H1 (cell line): ENCODE measurements at regions not wholly inside any gene's neighbourhood (a gene's known extent, or its start where the extent isn't known, plus 50 kb on each side); places are given as distances from the start of the nearest gene placed in this dataset.
A peak's percentile ranks its signal among the peaks of the same experiment; 100 is the strongest.

ENCODE experiments used
- CTCF ChIA-PET: fragments of 300-600 bp; sonication (Branson Sonifier 250); formaldehyde crosslinking; loops from one replicate; lab custom pipeline; 2021; ENCODE audit not compliant: partially characterized antibody; lab: Charles Lee
- POLR2A ChIA-PET: fragments of 300-600 bp; sonication (Branson Sonifier 250); formaldehyde crosslinking; loops from one replicate; lab custom pipeline; 2021; ENCODE audit warnings: inconsistent platforms; ENCODE audit not compliant: partially characterized antibody; lab: Charles Lee
- DNase-seq, 2 experiments: peaks; one replicate each; pipeline versions ENCODE4 v3.0.0 to v3.0.0-alpha.2; 2010 to 2022; ENCODE audit warnings: low spot score in 2 of 2, low read depth in 1 of 2, mixed read lengths in 1 of 2
- FAIRE-seq: peaks from 2 replicates; lab custom pipeline; 2011; peaks lifted over from hg19 to GRCh38; lab: Jason Lieb, UNC
- H2AFZ ChIP-seq: 2 replicates; pipeline ENCODE4 v1.8.1; 2012; ENCODE audit warnings: low read length, inconsistent platforms
- H2AK5ac ChIP-seq: 2 replicates; pipeline ENCODE4 v1.6.1; 2013; ENCODE audit warnings: low read depth, low read length
- H2BK120ac ChIP-seq: replicated peaks from 2 replicates; pipeline ENCODE3; 2013; ENCODE audit warnings: low read depth, low read length, inconsistent platforms
- H2BK12ac ChIP-seq: 2 replicates; pipeline ENCODE4 v1.6.1; 2013; ENCODE audit warnings: low read depth, low read length
- H2BK15ac ChIP-seq: 2 replicates; pipeline ENCODE4 v1.6.1; 2013; ENCODE audit warnings: low read length
- H2BK20ac ChIP-seq: 2 replicates; pipeline ENCODE4 v1.6.1; 2013; ENCODE audit warnings: low read length
- H2BK5ac ChIP-seq: 2 replicates; pipeline ENCODE4 v1.6.1; 2013; ENCODE audit warnings: low read depth, low read length
- H3K14ac ChIP-seq: 2 replicates; pipeline ENCODE4 v1.6.1; 2013; ENCODE audit warnings: inconsistent platforms; ENCODE audit not compliant: insufficient read length
- H3K18ac ChIP-seq: 2 replicates; pipeline ENCODE4 v1.6.1; 2013; ENCODE audit warnings: low read length; ENCODE audit errors: extremely low read depth
- H3K23ac ChIP-seq: 2 replicates; pipeline ENCODE4 v1.6.1; 2013; ENCODE audit warnings: inconsistent platforms; ENCODE audit not compliant: insufficient read length
- H3K23me2 ChIP-seq: 2 replicates; pipeline ENCODE4 v1.6.1; 2013; ENCODE audit warnings: low read depth, low read length
- H3K27ac ChIP-seq: 2 replicates; pipeline ENCODE4 v1.6.1; 2011; ENCODE audit warnings: low read depth, low read length, inconsistent platforms
- H3K27me3 ChIP-seq, 4 experiments: replicated peaks in 1 of 4; 1 replicate in 1 of 4; 2 replicates in 3 of 4; pipeline versions ENCODE4 v1.6.1 to v1.8.1; 2011 to 2013; ENCODE audit warnings: low read length in 3 of 4, mild to moderate bottlenecking in 3 of 4, inconsistent platforms in 2 of 4, mixed read lengths in 2 of 4, moderate library complexity in 1 of 4; ENCODE audit not compliant: control insufficient read depth in 3 of 4, insufficient read depth in 3 of 4; ENCODE audit errors: extremely low read depth in 1 of 4
- H3K36me3 ChIP-seq, 4 experiments: 2 replicates each; pipeline versions ENCODE4 v1.6.1 to v1.8.1; 2011 to 2013; ENCODE audit warnings: mild to moderate bottlenecking in 4 of 4, low read length in 3 of 4, moderate library complexity in 2 of 4, control low read depth in 1 of 4, inconsistent platforms in 1 of 4; ENCODE audit not compliant: insufficient read depth in 4 of 4, control insufficient read depth in 2 of 4
- H3K4ac ChIP-seq: replicated peaks from 2 replicates; pipeline ENCODE3; 2013; ENCODE audit warnings: low read length, low read depth, mixed read lengths, inconsistent platforms; ENCODE audit not compliant: insufficient read length
- H3K4me1 ChIP-seq, 4 experiments: replicated peaks in 1 of 4; 1 replicate in 1 of 4; 2 replicates in 3 of 4; pipeline versions ENCODE4 v1.6.1 to v1.8.1; 2011 to 2013; ENCODE audit warnings: low read length in 3 of 4, inconsistent platforms in 2 of 4, mixed read lengths in 1 of 4; ENCODE audit not compliant: insufficient read depth in 4 of 4, control insufficient read depth in 3 of 4
- H3K4me2 ChIP-seq, 2 experiments: 2 replicates each; pipeline versions ENCODE4 v1.6.1 to v1.8.1; 2011 to 2013; ENCODE audit warnings: low read depth in 2 of 2, low read length in 2 of 2, control low read depth in 1 of 2, inconsistent platforms in 1 of 2, mild to moderate bottlenecking in 1 of 2; ENCODE audit not compliant: insufficient read depth in 1 of 2
- H3K4me3 ChIP-seq, 4 experiments: fragments of 200-600, 300-600 bp in 1 of 4; sonication (generic), shearing (Covaris generic), sonication (Bioruptor Twin) in 1 of 4; 2 replicates each; pipeline versions ENCODE4 v1.5.1 to v1.8.1; 2011 to 2016; ENCODE audit warnings: low read length in 4 of 4, low read depth in 3 of 4, control low read depth in 2 of 4, inconsistent platforms in 2 of 4, mild to moderate bottlenecking in 2 of 4, mixed read lengths in 1 of 4, moderate library complexity in 1 of 4; ENCODE audit not compliant: insufficient read depth in 2 of 4; ENCODE audit errors: extremely low read depth in 1 of 4
- H3K56ac ChIP-seq: replicated peaks from 2 replicates; pipeline ENCODE3; 2013; ENCODE audit warnings: low read depth, mild to moderate bottlenecking, mixed read lengths, low read length, inconsistent platforms; ENCODE audit not compliant: insufficient read length
- H3K79me1 ChIP-seq: 2 replicates; pipeline ENCODE4 v1.6.1; 2013; ENCODE audit warnings: low read depth, low read length, control low read depth
- H3K79me2 ChIP-seq, 2 experiments: 2 replicates each; pipeline versions ENCODE4 v1.6.1 to v1.8.1; 2012 to 2013; ENCODE audit warnings: low read length in 2 of 2, mild to moderate bottlenecking in 2 of 2, inconsistent platforms in 1 of 2; ENCODE audit not compliant: insufficient read depth in 2 of 2, control insufficient read depth in 1 of 2
- H3K9ac ChIP-seq, 4 experiments: replicated peaks in 1 of 4; 1 replicate in 1 of 4; 2 replicates in 3 of 4; pipeline versions ENCODE4 v1.6.1 to v1.8.1; 2011 to 2013; ENCODE audit warnings: low read depth in 3 of 4, low read length in 3 of 4, control low read depth in 2 of 4, mild to moderate bottlenecking in 2 of 4, moderate library complexity in 2 of 4, inconsistent platforms in 1 of 4; ENCODE audit errors: extremely low read depth in 1 of 4
- H3K9me3 ChIP-seq, 2 experiments: 2 replicates each; pipeline versions ENCODE4 v1.6.1 to v1.8.1; 2012 to 2013; ENCODE audit warnings: mild to moderate bottlenecking in 2 of 2, moderate library complexity in 2 of 2, control low read depth in 1 of 2, inconsistent platforms in 1 of 2, low read depth in 1 of 2, low read length in 1 of 2, mixed read lengths in 1 of 2; ENCODE audit not compliant: insufficient read depth in 2 of 2
- H4K20me1 ChIP-seq, 2 experiments: replicated peaks in 1 of 2; 2 replicates each; pipeline versions ENCODE3 to v1.8.1; 2011 to 2013; ENCODE audit warnings: inconsistent platforms in 2 of 2, low read length in 2 of 2, mild to moderate bottlenecking in 1 of 2; ENCODE audit not compliant: insufficient read depth in 2 of 2, control insufficient read depth in 1 of 2
- H4K5ac ChIP-seq: 2 replicates; pipeline ENCODE4 v1.6.1; 2013; ENCODE audit warnings: low read length, low read depth, mixed read lengths, inconsistent platforms; ENCODE audit not compliant: insufficient read length
- H4K8ac ChIP-seq: 2 replicates; pipeline ENCODE4 v1.8.0; 2013; ENCODE audit warnings: mild to moderate bottlenecking, moderate library complexity, low read length, inconsistent platforms; ENCODE audit not compliant: insufficient read depth; ENCODE audit errors: extremely low read depth
- H4K91ac ChIP-seq: replicated peaks from 2 replicates; pipeline ENCODE3; 2013; ENCODE audit warnings: low read length, mixed read lengths, inconsistent platforms; ENCODE audit not compliant: insufficient read length
- JUN ChIP-seq: IDR thresholded peaks from 2 replicates; pipeline ENCODE4 v1.6.1; 2011; ENCODE audit warnings: low read depth, mild to moderate bottlenecking, improper control_type of control experiment, low read length
- WGBS, 2 experiments: shearing (Covaris generic) in 1 of 2; methylation state at CpG; one replicate each; pipeline versions ENCODE4 v1.1.6 to v1.1.7; 2013 to 2015; ENCODE audit warnings: low lambda C conversion rate in 2 of 2, mixed read lengths in 2 of 2, inconsistent platforms in 1 of 2, low coverage in 1 of 2, missing lambda C conversion rate in 1 of 2; ENCODE audit not compliant: insufficient replicate concordance in 2 of 2, insufficient coverage in 1 of 2, insufficient read length in 1 of 2; ENCODE audit errors: extremely low coverage in 1 of 2, missing lambda C conversion rate in 1 of 2; 5-methylcytosine and 5-hydroxymethylcytosine counted together

- Histone ChIP-seq H4K5ac (no peak overlapping the region), H2BK12ac (no peak overlapping the region), H3K23ac (no peak overlapping the region), H3K4me1 (no peaks in the 10 kb centered on the region), H2BK15ac (no peak overlapping the region), H4K91ac (no peak overlapping the region), H2AFZ (0 out of 2 replicates have a peak overlapping the region, but pooled peaks have one; percentile 43), H3K79me1 (no peaks in the 10 kb centered on the region), H2BK5ac (no peak overlapping the region), H3K18ac (no peak overlapping the region), H2BK20ac (no peak overlapping the region), H2BK120ac (no peak overlapping the region), H3K23me2 (no peaks in the 10 kb centered on the region), H3K4me2 (no peak overlapping the region), H3K36me3 (no peaks in the 10 kb centered on the region), H2AK5ac (no peak overlapping the region), H3K9ac (no peak overlapping the region), H3K79me2 (no peaks in the 10 kb centered on the region), H4K20me1 (no peaks in the 10 kb centered on the region), H3K4me3 (no peak overlapping the region), H3K27me3 (no peaks in the 10 kb centered on the region), H4K8ac (no peak overlapping the region), H3K9me3 (no peaks in the 10 kb centered on the region), H3K4ac (no peak overlapping the region), H3K14ac (no peak overlapping the region), H3K27ac (no peak overlapping the region), H3K56ac (no peak overlapping the region)
- DNase-seq, result no peak
- POLR2A ChIA-PET, result no interaction called here
- 92% methylated on average over 9 of the region's 9 CpGs; no CpG with 5 or more reads in 1 of the 2 experiments for WGBS, 2 experiments
- TF ChIP-seq JUN, result no peak
- CTCF ChIA-PET, result interaction anchor here (1.7 kb wide), 1 partner anchor 27 kb away, joined by 4 read pairs; no protein-coding TSS in a partner anchor
- FAIRE-seq, result no peak
Observed at GRCh38 chr21:27776925-27777553, 810.2 kb upstream of the ADAMTS5 start.
